ENCODE measurements at regions not wholly inside any gene's neighbourhood (a gene's known extent, or its start where the extent isn't known, plus 50 kb on each side); places are given as distances from the start of the nearest gene placed in this dataset.

- FAIRE-seq: no peak
Measured at GRCh38 chr9:106358331-106358730, 504.6 kb upstream of the ZNF462 start.

- FAIRE-seq: no peak
Measured at GRCh38 chr9:106376689-106377088, 486.3 kb upstream of the ZNF462 start.

GRCh38 chr9:106383072-106383471 is 479.9 kb upstream of the ZNF462 start:
- no peak for FAIRE-seq

- no peak for FAIRE-seq
Measured at GRCh38 chr9:106387965-106388364, 475.0 kb upstream of the ZNF462 start.

- no peak for FAIRE-seq
Measured at GRCh38 chr9:106393226-106393625, 469.7 kb upstream of the ZNF462 start.

- no peak for FAIRE-seq
Measured at GRCh38 chr9:106400170-106400569, 462.8 kb upstream of the ZNF462 start.

GRCh38 chr9:106400950-106401349 is 462.0 kb upstream of the ZNF462 start:
- no peak for FAIRE-seq

GRCh38 chr9:106403081-106403480 is 459.9 kb upstream of the ZNF462 start:
- no peak for FAIRE-seq

- FAIRE-seq: no peak
Measured at GRCh38 chr9:106404137-106404536, 458.8 kb upstream of the ZNF462 start.

- no peak for FAIRE-seq
Measured at GRCh38 chr9:106405871-106406435, 457.0 kb upstream of the ZNF462 start.

- no peak for FAIRE-seq
Measured at GRCh38 chr9:106414042-106414441, 448.9 kb upstream of the ZNF462 start.

GRCh38 chr9:106417685-106418084 is 445.3 kb upstream of the ZNF462 start:
- no peak for FAIRE-seq

- FAIRE-seq: no peak
Measured at GRCh38 chr9:106419829-106420228, 443.1 kb upstream of the ZNF462 start.

- no peak for FAIRE-seq
Measured at GRCh38 chr9:106420511-106420944, 442.4 kb upstream of the ZNF462 start.

- FAIRE-seq: no peak
Measured at GRCh38 chr9:106421772-106422171, 441.2 kb upstream of the ZNF462 start.

- no peak for FAIRE-seq
Measured at GRCh38 chr9:106423575-106423974, 439.4 kb upstream of the ZNF462 start.

GRCh38 chr9:106432631-106433030 is 430.3 kb upstream of the ZNF462 start:
- no peak for FAIRE-seq

GRCh38 chr9:106438928-106439327 is 424.0 kb upstream of the ZNF462 start:
- FAIRE-seq: no peak

GRCh38 chr9:106441283-106441682 is 421.7 kb upstream of the ZNF462 start:
- no peak for FAIRE-seq

GRCh38 chr9:106443520-106443919 is 419.4 kb upstream of the ZNF462 start:
- no peak for FAIRE-seq

GRCh38 chr9:106445107-106445506 is 417.9 kb upstream of the ZNF462 start:
- FAIRE-seq: no peak

GRCh38 chr9:106449336-106449927 is 413.5 kb upstream of the ZNF462 start:
- FAIRE-seq: no peak

- no peak for FAIRE-seq
Measured at GRCh38 chr9:106450549-106450948, 412.4 kb upstream of the ZNF462 start.

GRCh38 chr9:106451223-106451622 is 411.7 kb upstream of the ZNF462 start:
- FAIRE-seq: no peak

- no peak for FAIRE-seq
Measured at GRCh38 chr9:106456581-106456980, 406.4 kb upstream of the ZNF462 start.

Measured in G401.6 (cell line).